ENCODE measurements at regions not wholly inside any gene's neighbourhood (a gene's known extent, or its start where the extent isn't known, plus 50 kb on each side); places are given as distances from the start of the nearest gene placed in this dataset.

GRCh38 chr4:107548211-107548905, 171.7 kb downstream of the PAPSS1 start:
- BruUV-seq (replicated peaks): no TSS peak
- intact Hi-C loops (cut with micrococcal nuclease): no loop called here
- no peak overlapping the region for H2AFZ ChIP-seq (ENCODE audit: low read depth, low read length, poor library complexity, severe bottlenecking)
- H3K9me2 ChIP-seq (ENCODE audit: insufficient read depth): no peaks in the 10 kb centered on the region
- TF ChIP-seq YY1 (IDR thresholded peaks at IDR 0.05; ENCODE audit: extremely low read depth, insufficient replicate concordance, low read depth, low read length) (no peak), ELF1 (IDR thresholded peaks at IDR 0.05; ENCODE audit: borderline replicate concordance, low read depth) (no peak), SIN3A (IDR thresholded peaks at IDR 0.05; ENCODE audit: low read depth) (no peak), ZFX (IDR thresholded peaks at IDR 0.05) (no peak), SRF (IDR thresholded peaks at IDR 0.05; ENCODE audit: low read depth) (no peak), CEBPB (IDR thresholded peaks at IDR 0.05; ENCODE audit: low read depth) (no peak), CBX3 (IDR thresholded peaks at IDR 0.05; ENCODE audit: low read depth) (no peak), EZH2 (IDR thresholded peaks at IDR 0.05) (no peak), EGR1 (IDR thresholded peaks at IDR 0.05; ENCODE audit: low read depth) (no peak), REST (IDR thresholded peaks at IDR 0.05; ENCODE audit: low read depth) (no peak), EZH2phosphoT487 (IDR thresholded peaks at IDR 0.05; ENCODE audit: borderline replicate concordance) (no peak), POLR2AphosphoS5 (IDR thresholded peaks at IDR 0.05; ENCODE audit: low read depth, low read length) (no peak), POLR2A (IDR thresholded peaks at IDR 0.05; ENCODE audit: borderline replicate concordance, extremely low read depth, insufficient read depth, insufficient read length) (no peak), MAX (IDR thresholded peaks at IDR 0.05) (no peak), SP1 (IDR thresholded peaks at IDR 0.05; ENCODE audit: low read depth) (no peak), TCF7L2 (IDR thresholded peaks at IDR 0.05; ENCODE audit: borderline replicate concordance, extremely low read depth, insufficient read depth, insufficient read length) (no peak)
- TF ChIP-seq, protein P1, sequence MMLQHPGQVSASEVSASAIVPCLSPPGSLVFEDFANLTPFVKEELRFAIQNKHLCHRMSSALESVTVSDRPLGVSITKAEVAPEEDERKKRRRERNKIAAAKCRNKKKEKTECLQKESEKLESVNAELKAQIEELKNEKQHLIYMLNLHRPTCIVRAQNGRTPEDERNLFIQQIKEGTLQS (IDR thresholded peaks at IDR 0.05): no peak
- TF ChIP-seq, protein P2, sequence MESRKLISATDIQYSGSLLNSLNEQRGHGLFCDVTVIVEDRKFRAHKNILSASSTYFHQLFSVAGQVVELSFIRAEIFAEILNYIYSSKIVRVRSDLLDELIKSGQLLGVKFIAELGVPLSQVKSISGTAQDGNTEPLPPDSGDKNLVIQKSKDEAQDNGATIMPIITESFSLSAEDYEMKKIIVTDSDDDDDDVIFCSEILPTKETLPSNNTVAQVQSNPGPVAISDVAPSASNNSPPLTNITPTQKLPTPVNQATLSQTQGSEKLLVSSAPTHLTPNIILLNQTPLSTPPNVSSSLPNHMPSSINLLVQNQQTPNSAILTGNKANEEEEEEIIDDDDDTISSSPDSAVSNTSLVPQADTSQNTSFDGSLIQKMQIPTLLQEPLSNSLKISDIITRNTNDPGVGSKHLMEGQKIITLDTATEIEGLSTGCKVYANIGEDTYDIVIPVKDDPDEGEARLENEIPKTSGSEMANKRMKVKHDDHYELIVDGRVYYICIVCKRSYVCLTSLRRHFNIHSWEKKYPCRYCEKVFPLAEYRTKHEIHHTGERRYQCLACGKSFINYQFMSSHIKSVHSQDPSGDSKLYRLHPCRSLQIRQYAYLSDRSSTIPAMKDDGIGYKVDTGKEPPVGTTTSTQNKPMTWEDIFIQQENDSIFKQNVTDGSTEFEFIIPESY (IDR thresholded peaks at IDR 0.05; ENCODE audit: extremely low read depth, insufficient replicate concordance, low read length): no peak
- no peak overlapping the region for H3K4me2 ChIP-seq (ENCODE audit: low read length)
- H3K27me3 ChIP-seq (ENCODE audit: insufficient read depth, low read length): no peaks in the 10 kb centered on the region
- no peak for ATAC-seq
- no peak overlapping the region for H3K4me3 ChIP-seq (replicated peaks in 1 of 2; ENCODE audit: low read depth in 1 of 2, low read length in 2 of 2)
- no peaks in the 10 kb centered on the region for H3K4me1 ChIP-seq (ENCODE audit: control insufficient read depth in 1 of 2, insufficient read depth in 2 of 2, low read length in 2 of 2)
- CTCF ChIA-PET: no interaction called here
- H3K27ac ChIP-seq (ENCODE audit: low read depth, low read length): no peak overlapping the region
- RAD21 ChIA-PET (ENCODE audit: low non-redundant PET in 1 of 2, low total read pairs in 2 of 2, uncharacterized antibody in 2 of 2, unreplicated experiment in 2 of 2): no interaction called here
- H3K36me3 ChIP-seq (ENCODE audit: control insufficient read depth in 1 of 2, insufficient read depth in 2 of 2, low read length in 2 of 2): no peaks in the 10 kb centered on the region
- POLR2A ChIA-PET: no interaction called here
- no peaks in the 10 kb centered on the region for H4K20me1 ChIP-seq (ENCODE audit: insufficient read depth)
- no peak overlapping the region for H3K9ac ChIP-seq (ENCODE audit: low read length)
- H3K9me3 ChIP-seq (ENCODE audit: control insufficient read depth in 1 of 2, insufficient read depth in 1 of 2, low read depth in 1 of 2, low read length in 2 of 2): no peaks in the 10 kb centered on the region
- no peaks in the 10 kb centered on the region for H3K79me2 ChIP-seq (ENCODE audit: insufficient read depth, low read length)
- DNase-seq (ENCODE audit: low read depth, low spot score): no peak
